Lung (tissue), 11 donors: ENCODE measurements at regions not wholly inside any gene's neighbourhood (a gene's known extent, or its start where the extent isn't known, plus 50 kb on each side); places are given as distances from the start of the nearest gene placed in this dataset.

Source experiments
- ATAC-seq: fragments of 200-7000 bp; cut with Tn5 transposase; one replicate; pipeline ENCODE4 v1.9.1; 2020; ENCODE audit warnings: moderate number of reproducible peaks; ENCODE audit not compliant: insufficient read depth, low FRiP score
- DNase-seq, 3 donors: peaks; one replicate each; pipeline ENCODE4 v3.0.0-alpha.2; 2013 to 2017
- H3K27ac ChIP-seq, 2 donors: one replicate each; pipeline ENCODE4 v1.5.1; 2013; ENCODE audit warnings: mild to moderate bottlenecking in 2 of 2, moderate library complexity in 2 of 2, control low read depth in 1 of 2, inconsistent platforms in 1 of 2, low read depth in 1 of 2, low read length in 1 of 2
- H3K27me3 ChIP-seq, 3 donors: one replicate each; pipeline ENCODE4 v1.5.1; 2013; ENCODE audit warnings: low read length in 2 of 3; ENCODE audit not compliant: control insufficient read depth in 3 of 3, insufficient read depth in 3 of 3
- H3K36me3 ChIP-seq, 4 donors: one replicate each; pipeline ENCODE4 v1.5.1; 2013; ENCODE audit warnings: low read length in 4 of 4, mild to moderate bottlenecking in 1 of 4, moderate library complexity in 1 of 4; ENCODE audit not compliant: control insufficient read depth in 4 of 4, insufficient read depth in 4 of 4
- H3K4me1 ChIP-seq, 5 donors: one replicate each; pipeline ENCODE4 v1.5.1; 2013; ENCODE audit warnings: low read length in 5 of 5, mild to moderate bottlenecking in 2 of 5, moderate library complexity in 1 of 5; ENCODE audit not compliant: control insufficient read depth in 5 of 5, insufficient read depth in 5 of 5
- H3K4me3 ChIP-seq: one replicate; pipeline ENCODE4 v1.5.1; 2013; ENCODE audit warnings: mild to moderate bottlenecking, control low read depth, moderate library complexity
- H3K9ac ChIP-seq, 2 donors: one replicate each; pipeline ENCODE4 v1.5.1; 2013; ENCODE audit warnings: low read length in 2 of 2, control low read depth in 1 of 2; ENCODE audit not compliant: insufficient read depth in 1 of 2
- H3K9me3 ChIP-seq, 4 donors: one replicate each; pipeline ENCODE4 v1.5.1; 2013; ENCODE audit warnings: low read length in 3 of 4, mild to moderate bottlenecking in 1 of 4, moderate library complexity in 1 of 4; ENCODE audit not compliant: control insufficient read depth in 4 of 4, insufficient read depth in 3 of 4
- WGBS, 2 donors: extraction: QIAGEN DNeasy Blood & Tissue Kit; methylation state at CpG; one replicate each; pipeline ENCODE4 v1.1.7; 2013; 5-methylcytosine and 5-hydroxymethylcytosine counted together
- TF ChIP-seq, protein P1 (sequence below): IDR thresholded peaks from 2 replicates; pipeline ENCODE4 v1.5.1; 2012; ENCODE audit warnings: mild to moderate bottlenecking; ENCODE audit errors: control extremely low read depth, extremely low read depth
- donor health status: control.
- donor health status: control.
- donor health status: Bipolar disorder and iron deficiency.
- donor health status: healthy.
- donor health status: DM: yes; HTN: yes; CAD: no.

- H3K27ac ChIP-seq = no peak overlapping the region
- WGBS, 2 donors = 85 to 87% methylated on average over 2 of the region's 2 CpGs
- no peak overlapping the region for H3K9ac ChIP-seq
- no peak for DNase-seq
- TF ChIP-seq, protein P1, sequence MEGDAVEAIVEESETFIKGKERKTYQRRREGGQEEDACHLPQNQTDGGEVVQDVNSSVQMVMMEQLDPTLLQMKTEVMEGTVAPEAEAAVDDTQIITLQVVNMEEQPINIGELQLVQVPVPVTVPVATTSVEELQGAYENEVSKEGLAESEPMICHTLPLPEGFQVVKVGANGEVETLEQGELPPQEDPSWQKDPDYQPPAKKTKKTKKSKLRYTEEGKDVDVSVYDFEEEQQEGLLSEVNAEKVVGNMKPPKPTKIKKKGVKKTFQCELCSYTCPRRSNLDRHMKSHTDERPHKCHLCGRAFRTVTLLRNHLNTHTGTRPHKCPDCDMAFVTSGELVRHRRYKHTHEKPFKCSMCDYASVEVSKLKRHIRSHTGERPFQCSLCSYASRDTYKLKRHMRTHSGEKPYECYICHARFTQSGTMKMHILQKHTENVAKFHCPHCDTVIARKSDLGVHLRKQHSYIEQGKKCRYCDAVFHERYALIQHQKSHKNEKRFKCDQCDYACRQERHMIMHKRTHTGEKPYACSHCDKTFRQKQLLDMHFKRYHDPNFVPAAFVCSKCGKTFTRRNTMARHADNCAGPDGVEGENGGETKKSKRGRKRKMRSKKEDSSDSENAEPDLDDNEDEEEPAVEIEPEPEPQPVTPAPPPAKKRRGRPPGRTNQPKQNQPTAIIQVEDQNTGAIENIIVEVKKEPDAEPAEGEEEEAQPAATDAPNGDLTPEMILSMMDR = no peak
- H3K36me3 ChIP-seq = no peaks in the 10 kb centered on the region
- no peak for ATAC-seq
- no peaks in the 10 kb centered on the region for H3K9me3 ChIP-seq
- no peaks in the 10 kb centered on the region for H3K27me3 ChIP-seq
- H3K4me1 ChIP-seq = no peaks in the 10 kb centered on the region
- H3K4me3 ChIP-seq = no peak overlapping the region
Observed at GRCh38 chr7:51980812-51981211, 664.2 kb upstream of the COBL start.

DNA sequence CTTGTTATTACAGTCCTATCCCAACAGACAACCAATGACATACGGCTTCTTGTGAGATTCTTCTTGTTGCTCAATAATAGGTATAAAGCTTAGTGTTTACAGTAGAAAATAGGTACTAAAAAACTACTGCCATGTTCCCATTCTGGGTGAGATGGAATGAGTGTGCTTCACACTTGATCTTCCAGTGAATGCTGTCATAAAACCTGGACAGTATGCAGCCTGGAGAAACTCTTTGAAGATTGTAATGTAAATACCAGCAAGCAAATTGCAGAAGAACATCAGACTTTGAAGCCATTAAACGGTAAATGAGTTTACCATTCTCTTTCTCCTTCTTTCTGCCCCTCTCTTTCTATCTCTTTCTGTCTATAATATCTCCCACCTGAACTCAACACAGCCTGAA is 663.7 kb upstream of the COBL start:
- no peaks in the 10 kb centered on the region for H3K27me3 ChIP-seq
- no peaks in the 10 kb centered on the region for H3K36me3 ChIP-seq
- ATAC-seq (no peak), DNase-seq (no peak)
- H3K9ac ChIP-seq = no peak overlapping the region
- H3K27ac ChIP-seq = no peak overlapping the region
- 71 to 83% methylated on average over 2 of the region's 2 CpGs for WGBS, 2 donors
- no peaks in the 10 kb centered on the region for H3K9me3 ChIP-seq
- no peak overlapping the region for H3K4me3 ChIP-seq
- TF ChIP-seq, protein P1 = no peak
- H3K4me1 ChIP-seq = no peaks in the 10 kb centered on the region

DNA sequence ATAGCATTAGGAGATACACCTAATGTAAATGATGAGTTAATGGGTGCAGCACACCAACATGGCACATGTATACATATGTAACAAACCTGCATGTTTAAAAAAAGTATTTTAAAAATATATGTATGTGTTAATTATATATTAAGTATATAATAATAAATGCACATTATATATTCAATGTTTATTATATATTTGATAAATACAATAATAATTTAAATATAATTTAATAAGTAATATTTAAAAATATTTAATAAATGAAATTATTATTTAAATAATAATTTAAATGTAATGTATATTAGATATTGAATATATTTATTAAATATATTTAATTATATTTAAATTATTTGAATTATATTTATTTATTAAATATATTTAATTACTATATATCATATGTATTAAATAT is 661.3 kb upstream of the COBL start:
- TF ChIP-seq, protein P1 = no peak
- DNase-seq = no peak
- Histone ChIP-seq H3K4me3 (no peak overlapping the region), H3K4me1 (peaks cover 0 to 14% (median 0%) of the 10 kb centered on the region in 5 donors), H3K27ac (no peak overlapping the region), H3K27me3 (no peaks in the 10 kb centered on the region), H3K9me3 (no peaks in the 10 kb centered on the region), H3K36me3 (no peaks in the 10 kb centered on the region), H3K9ac (no peak overlapping the region)
- ATAC-seq = no peak

DNA sequence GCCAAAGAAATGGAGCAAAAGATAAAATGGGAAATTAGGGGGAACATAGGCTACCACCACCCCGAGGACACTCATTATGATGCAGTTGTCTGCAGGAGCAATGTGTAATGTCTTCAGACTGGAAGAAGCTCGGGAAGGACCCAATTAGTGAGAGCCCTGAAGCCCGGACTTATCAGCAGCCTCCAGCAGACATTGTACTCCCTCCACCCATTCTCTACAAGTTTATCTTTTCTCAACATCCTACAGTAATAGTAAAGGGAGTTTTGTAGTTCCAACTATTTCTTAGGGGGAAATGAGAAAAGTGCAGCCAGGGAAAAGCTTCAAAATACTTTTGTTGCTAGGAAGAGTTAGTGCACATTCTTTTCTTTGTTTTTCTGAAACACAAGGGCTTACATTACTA is 657.3 kb upstream of the COBL start:
- Histone ChIP-seq H3K4me1 (peaks cover 0 to 36% (median 0%) of the 10 kb centered on the region in 5 donors), H3K36me3 (no peaks in the 10 kb centered on the region), H3K9me3 (peaks cover 0 to 2% (median 0%) of the 10 kb centered on the region in 4 donors), H3K4me3 (no peak overlapping the region), H3K9ac (peak overlapping the region in 1 of 2 donors; percentile 42), H3K27me3 (no peaks in the 10 kb centered on the region), H3K27ac (no peak overlapping the region)
- peak in 2 of 3 donors; percentile 60 to 66 for DNase-seq
- 37 to 48% methylated on average over 3 of the region's 3 CpGs for WGBS, 2 donors
- TF ChIP-seq, protein P1 = no peak
- no peak for ATAC-seq
